OCI-LY1 (cell line): ENCODE measurements at regions not wholly inside any gene's neighbourhood (a gene's known extent, or its start where the extent isn't known, plus 50 kb on each side); places are given as distances from the start of the nearest gene placed in this dataset.

Experiments
- H2AFZ ChIP-seq: fragments of 200-600 bp; sonication (generic), shearing (Covaris generic); 2 replicates; pipeline ENCODE4 v1.6.0; 2014; ENCODE audit warnings: antibody characterized with exemption, mild to moderate bottlenecking, low read length
- H3F3A ChIP-seq: fragments of 200-600 bp; sonication (generic), shearing (Covaris generic); 2 replicates; pipeline ENCODE4 v1.6.0; 2014; ENCODE audit warnings: mild to moderate bottlenecking, antibody characterized with exemption, low read length, moderate library complexity; ENCODE audit not compliant: insufficient read depth
- H3K27ac ChIP-seq: fragments of 200-600 bp; sonication (generic); 2 replicates; pipeline ENCODE4 v1.5.1; 2014; ENCODE audit warnings: low read length, mixed run types, mild to moderate bottlenecking, low read depth; ENCODE audit not compliant: poor library complexity, severe bottlenecking
- H3K27me3 ChIP-seq: fragments of 200-600 bp; sonication (generic); 2 replicates; pipeline ENCODE4 v1.6.0; 2014; ENCODE audit warnings: antibody characterized with exemption, mild to moderate bottlenecking, low read length, moderate library complexity; ENCODE audit not compliant: insufficient read depth
- H3K36me3 ChIP-seq: fragments of 200-600 bp; sonication (generic); 2 replicates; pipeline ENCODE4 v1.6.1; 2014; ENCODE audit warnings: mild to moderate bottlenecking, antibody characterized with exemption, low read length, moderate library complexity, mixed read lengths; ENCODE audit not compliant: insufficient read depth
- H3K4me1 ChIP-seq: fragments of 200-600 bp; sonication (generic); 2 replicates; pipeline ENCODE4 v1.5.1; 2014; ENCODE audit warnings: mild to moderate bottlenecking, low read length, moderate library complexity; ENCODE audit not compliant: insufficient read depth, severe bottlenecking
- H3K4me2 ChIP-seq: fragments of 200-600 bp; sonication (generic), shearing (Covaris generic); 2 replicates; pipeline ENCODE4 v1.6.1; 2014; ENCODE audit warnings: low read length
- H3K4me3 ChIP-seq: fragments of 200-600 bp; sonication (generic); 2 replicates; pipeline ENCODE4 v1.5.1; 2014; ENCODE audit warnings: low read length, low read depth, mild to moderate bottlenecking, mixed read lengths; ENCODE audit not compliant: poor library complexity, severe bottlenecking
- H3K79me2 ChIP-seq: fragments of 200-600 bp; shearing (Covaris generic); 2 replicates; pipeline ENCODE4 v1.6.1; 2016; ENCODE audit warnings: mixed run types, low read length, mixed read lengths; ENCODE audit not compliant: insufficient read depth
- H3K9ac ChIP-seq: fragments of 200-600 bp; sonication (generic), shearing (Covaris generic); 2 replicates; pipeline ENCODE4 v1.6.1; 2014; ENCODE audit warnings: mild to moderate bottlenecking, low read length, mixed read lengths
- H3K9me2 ChIP-seq: fragments of 200-600 bp; sonication (generic), shearing (Covaris generic); 2 replicates; pipeline ENCODE4 v1.6.1; 2014; ENCODE audit warnings: low read depth, mild to moderate bottlenecking, low read length, mixed read lengths
- H3K9me3 ChIP-seq: fragments of 200-600 bp; shearing (Covaris generic); 2 replicates; pipeline ENCODE4 v1.6.1; 2014; ENCODE audit warnings: low read length, mixed read lengths
- H4K20me1 ChIP-seq: fragments of 200-600 bp; sonication (generic), shearing (Covaris generic); 2 replicates; pipeline ENCODE4 v1.6.0; 2016; ENCODE audit warnings: mild to moderate bottlenecking, low read length; ENCODE audit not compliant: insufficient read depth
- CTCF ChIP-seq: fragments of 200-600 bp; sonication (generic), shearing (Covaris generic); IDR thresholded peaks from 2 replicates; pipeline ENCODE4 v1.5.1; 2017; ENCODE audit warnings: mild to moderate bottlenecking, antibody characterized with exemption, low read length, moderate library complexity, mixed read lengths
- EZH2 ChIP-seq: fragments of 200-600 bp; sonication (generic), shearing (Covaris generic); IDR thresholded peaks from 2 replicates; pipeline ENCODE4 v1.8.0; 2017; ENCODE audit warnings: borderline replicate concordance, mixed run types, mild to moderate bottlenecking, antibody characterized with exemption, low read length, moderate library complexity, mixed read lengths

DNA sequence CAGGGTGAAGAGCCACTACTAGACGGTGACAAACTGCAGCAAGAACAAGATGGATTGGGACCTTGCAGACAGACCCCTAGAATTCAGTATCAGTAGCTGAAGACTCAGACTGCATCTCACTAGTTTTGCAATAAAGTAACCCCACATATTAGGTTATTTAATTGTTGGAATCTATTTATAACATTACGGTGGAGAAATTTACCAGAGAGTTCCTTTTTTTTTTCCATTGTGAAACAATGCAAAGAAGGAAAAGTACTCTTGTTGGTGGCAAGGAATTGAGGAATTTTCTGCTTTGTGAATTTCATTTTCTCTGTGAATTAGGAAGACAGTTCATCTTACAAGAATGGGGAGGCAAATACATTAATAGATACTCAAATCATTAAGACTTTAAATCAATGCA, 185.7 kb upstream of the PPFIA2 start:
- H3K36me3 ChIP-seq: no peaks in the 10 kb centered on the region
- H4K20me1 ChIP-seq: no peaks in the 10 kb centered on the region
- no peaks in the 10 kb centered on the region for H3K27me3 ChIP-seq
- TF ChIP-seq CTCF (no peak), EZH2 (no peak)
- H3K4me1 ChIP-seq: peaks cover 4% of the 10 kb centered on the region
- no peaks in the 10 kb centered on the region for H3K9me3 ChIP-seq
- no peak overlapping the region for H3K4me3 ChIP-seq
- no peak overlapping the region for H3K4me2 ChIP-seq
- H3K9me2 ChIP-seq: no peaks in the 10 kb centered on the region
- no peak overlapping the region for H3K9ac ChIP-seq
- no peaks in the 10 kb centered on the region for H3F3A ChIP-seq
- H3K27ac ChIP-seq: no peak overlapping the region
- H2AFZ ChIP-seq: no peak overlapping the region
- H3K79me2 ChIP-seq: no peaks in the 10 kb centered on the region

- Histone ChIP-seq H3K36me3 (no peaks in the 10 kb centered on the region), H3K4me1 (peaks cover 4% of the 10 kb centered on the region), H3K4me3 (no peak overlapping the region), H3K79me2 (no peaks in the 10 kb centered on the region), H3K4me2 (no peak overlapping the region), H3K9me2 (no peaks in the 10 kb centered on the region), H3K27me3 (no peaks in the 10 kb centered on the region), H3K27ac (no peak overlapping the region), H3F3A (no peaks in the 10 kb centered on the region), H3K9me3 (no peaks in the 10 kb centered on the region), H3K9ac (no peak overlapping the region), H2AFZ (no peak overlapping the region), H4K20me1 (no peaks in the 10 kb centered on the region)
- TF ChIP-seq CTCF: no peak
- no peak for TF ChIP-seq EZH2
These were observed 183.4 kb upstream of the PPFIA2 start for GRCh38 chr12:81942594-81942993.

- no peaks in the 10 kb centered on the region for H3K9me3 ChIP-seq
- no peaks in the 10 kb centered on the region for H3K4me1 ChIP-seq
- H3K79me2 ChIP-seq: no peaks in the 10 kb centered on the region
- H2AFZ ChIP-seq: no peak overlapping the region
- no peak overlapping the region for H3K27ac ChIP-seq
- H3K36me3 ChIP-seq: no peaks in the 10 kb centered on the region
- no peak overlapping the region for H3K9ac ChIP-seq
- no peaks in the 10 kb centered on the region for H3K9me2 ChIP-seq
- H3F3A ChIP-seq: no peaks in the 10 kb centered on the region
- H4K20me1 ChIP-seq: no peaks in the 10 kb centered on the region
- no peak overlapping the region for H3K4me3 ChIP-seq
- TF ChIP-seq CTCF (no peak), EZH2 (no peak)
- no peaks in the 10 kb centered on the region for H3K27me3 ChIP-seq
- H3K4me2 ChIP-seq: no peak overlapping the region
These were observed 170.9 kb upstream of the PPFIA2 start for GRCh38 chr12:81930037-81930436.
